ENCODE measurements at regions not wholly inside any gene's neighbourhood (a gene's known extent, or its start where the extent isn't known, plus 50 kb on each side); places are given as distances from the start of the nearest gene placed in this dataset.

- CTCF ChIA-PET, result no interaction called here
- Histone ChIP-seq H3K4me2 (no peak overlapping the region), H3K36me3 (ENCODE audit: low read depth) (no peaks in the 10 kb centered on the region), H3K27ac (no peak overlapping the region), H3K4me1 (replicated peaks; ENCODE audit: insufficient read depth) (no peaks in the 10 kb centered on the region), H3K4me3 (no peak overlapping the region), H3F3A (ENCODE audit: insufficient read depth, low read depth) (no peaks in the 10 kb centered on the region), H4K20me1 (ENCODE audit: insufficient read depth) (no peaks in the 10 kb centered on the region), H3K9me2 (ENCODE audit: insufficient read depth) (no peaks in the 10 kb centered on the region), H2AFZ (no peak overlapping the region), H3K79me2 (ENCODE audit: low read depth) (no peaks in the 10 kb centered on the region), H3K27me3 (ENCODE audit: insufficient read depth, low read depth) (no peaks in the 10 kb centered on the region), H3K9me3 (ENCODE audit: insufficient read depth, low read depth) (no peaks in the 10 kb centered on the region)
- BruUV-seq (replicated peaks), result no TSS peak
- DNase-seq, result no peak
- POLR2A ChIA-PET (ENCODE audit: unreplicated experiment), result no interaction called here
- no peak for TF ChIP-seq EZH2 (IDR thresholded peaks at IDR 0.05; ENCODE audit: low read depth)
- no peak for TF ChIP-seq CTCF (conservative IDR thresholded peaks at IDR 0.05)
- intact Hi-C loops (cut with micrococcal nuclease; ENCODE audit: unreplicated experiment), result no loop called here
Observed at GRCh38 chr18:42480441-42480840, 525.4 kb downstream of the PIK3C3 start.

- no peaks in the 10 kb centered on the region for H3F3A ChIP-seq (ENCODE audit: insufficient read depth, low read depth)
- BruUV-seq (replicated peaks), result no TSS peak
Observed at GRCh38 chr18:42484648-42485047, 529.6 kb downstream of the PIK3C3 start.

GRCh38 chr18:42486271-42486670 lies 531.2 kb downstream of the PIK3C3 start:
- no peak for DNase-seq
- CTCF ChIA-PET, result no interaction called here
- no TSS peak for BruUV-seq (replicated peaks)

More at GRCh38 chr18:42484648-42485047, 529.6 kb downstream of the PIK3C3 start:
- Histone ChIP-seq H3K9me3 (ENCODE audit: insufficient read depth, low read depth) (no peaks in the 10 kb centered on the region), H3K4me2 (no peak overlapping the region), H3K4me1 (replicated peaks; ENCODE audit: insufficient read depth) (no peaks in the 10 kb centered on the region), H3K36me3 (ENCODE audit: low read depth) (no peaks in the 10 kb centered on the region), H2AFZ (no peak overlapping the region), H3K27ac (no peak overlapping the region), H3K79me2 (ENCODE audit: low read depth) (no peaks in the 10 kb centered on the region), H4K20me1 (ENCODE audit: insufficient read depth) (no peaks in the 10 kb centered on the region), H3K27me3 (ENCODE audit: insufficient read depth, low read depth) (no peaks in the 10 kb centered on the region), H3K9me2 (ENCODE audit: insufficient read depth) (no peaks in the 10 kb centered on the region), H3K4me3 (no peak overlapping the region)
- CTCF ChIA-PET, result no interaction called here
- POLR2A ChIA-PET (ENCODE audit: unreplicated experiment), result no interaction called here
- intact Hi-C loops (cut with micrococcal nuclease; ENCODE audit: unreplicated experiment), result no loop called here
- TF ChIP-seq CTCF (conservative IDR thresholded peaks at IDR 0.05) (no peak), EZH2 (IDR thresholded peaks at IDR 0.05; ENCODE audit: low read depth) (no peak)
- DNase-seq, result no peak

More at GRCh38 chr18:42486271-42486670, 531.2 kb downstream of the PIK3C3 start:
- Histone ChIP-seq H4K20me1 (ENCODE audit: insufficient read depth) (no peaks in the 10 kb centered on the region), H3K4me2 (no peak overlapping the region), H3K4me1 (replicated peaks; ENCODE audit: insufficient read depth) (no peaks in the 10 kb centered on the region), H2AFZ (no peak overlapping the region), H3K9me3 (ENCODE audit: insufficient read depth, low read depth) (no peaks in the 10 kb centered on the region), H3K9me2 (ENCODE audit: insufficient read depth) (no peaks in the 10 kb centered on the region), H3K27me3 (ENCODE audit: insufficient read depth, low read depth) (no peaks in the 10 kb centered on the region), H3K4me3 (no peak overlapping the region), H3F3A (ENCODE audit: insufficient read depth, low read depth) (no peaks in the 10 kb centered on the region), H3K79me2 (ENCODE audit: low read depth) (no peaks in the 10 kb centered on the region), H3K27ac (no peak overlapping the region), H3K36me3 (ENCODE audit: low read depth) (no peaks in the 10 kb centered on the region)
- POLR2A ChIA-PET (ENCODE audit: unreplicated experiment), result no interaction called here
- intact Hi-C loops (cut with micrococcal nuclease; ENCODE audit: unreplicated experiment), result no loop called here
- TF ChIP-seq EZH2 (IDR thresholded peaks at IDR 0.05; ENCODE audit: low read depth) (no peak), CTCF (conservative IDR thresholded peaks at IDR 0.05) (no peak)
